Stimulated activated memory B cell treated with anti-CD40 and anti-IgM and Interleukin-4, amounts not matched to agents 10 μg/mL and 1 μg/mL and 100 μg/mL, for 72 hours (primary cell): ENCODE measurements at regions not wholly inside any gene's neighbourhood (a gene's known extent, or its start where the extent isn't known, plus 50 kb on each side); places are given as distances from the start of the nearest gene placed in this dataset.
"Not testable (repeated sequence)": the region's sequence is repeated elsewhere in the genome, so short reads cannot be mapped to it uniquely, and the experiment has no call there.

Experiments
- ATAC-seq: fragments of 150-1000 bp; cut with Tn5 transposase; 2 replicates; pipeline ENCODE4 v1.10.0; 2021
- H3K27ac Mint-ChIP-seq: one replicate; pipeline ENCODE4 v1.8.0; 2022; ENCODE audit warnings: mild to moderate bottlenecking, mixed read lengths
- H3K27me3 Mint-ChIP-seq: one replicate; pipeline ENCODE4 v1.8.0; 2022; ENCODE audit warnings: mixed read lengths
- H3K36me3 Mint-ChIP-seq: one replicate; pipeline ENCODE4 v1.8.0; 2022; ENCODE audit warnings: mixed read lengths
- H3K4me1 Mint-ChIP-seq: one replicate; pipeline ENCODE4 v1.8.0; 2022; ENCODE audit warnings: mixed read lengths
- H3K4me3 Mint-ChIP-seq: one replicate; pipeline ENCODE4 v1.8.0; 2022; ENCODE audit warnings: mild to moderate bottlenecking, moderate library complexity, mixed read lengths
- H3K9me3 Mint-ChIP-seq: one replicate; pipeline ENCODE4 v1.8.0; 2022; ENCODE audit warnings: mixed read lengths

GRCh38 chrX:50967736-50968135 is 57.2 kb downstream of the BMP15 start:
- Mint-ChIP-seq H3K4me1 (no peaks in the 10 kb centered on the region), H3K9me3 (no peaks in the 10 kb centered on the region), H3K4me3 (no peak overlapping the region)

GRCh38 chrX:50968871-50969635 is 58.5 kb downstream of the BMP15 start:
- not testable (repeated sequence) for H3K27me3 Mint-ChIP-seq, H3K4me3 Mint-ChIP-seq, ATAC-seq, H3K9me3 Mint-ChIP-seq, H3K36me3 Mint-ChIP-seq, H3K4me1 Mint-ChIP-seq, H3K27ac Mint-ChIP-seq

More at GRCh38 chrX:50967736-50968135, 57.2 kb downstream of the BMP15 start:
- no peaks in the 10 kb centered on the region for H3K36me3 Mint-ChIP-seq
- no peak overlapping the region for H3K27ac Mint-ChIP-seq
- no peak for ATAC-seq
- no peaks in the 10 kb centered on the region for H3K27me3 Mint-ChIP-seq

GRCh38 chrX:50971395-50971794 is 60.9 kb downstream of the BMP15 start:
- Mint-ChIP-seq H3K27ac (no peak overlapping the region), H3K27me3 (no peaks in the 10 kb centered on the region), H3K4me1 (no peaks in the 10 kb centered on the region), H3K36me3 (no peaks in the 10 kb centered on the region), H3K4me3 (no peak overlapping the region), H3K9me3 (no peaks in the 10 kb centered on the region)
- ATAC-seq: no peak

- no peaks in the 10 kb centered on the region for H3K27me3 Mint-ChIP-seq
- H3K4me3 Mint-ChIP-seq: no peak overlapping the region
- no peak overlapping the region for H3K27ac Mint-ChIP-seq
- no peaks in the 10 kb centered on the region for H3K9me3 Mint-ChIP-seq
- no peak for ATAC-seq
- no peaks in the 10 kb centered on the region for H3K4me1 Mint-ChIP-seq
- no peaks in the 10 kb centered on the region for H3K36me3 Mint-ChIP-seq
Observed at GRCh38 chrX:50973199-50973598, 62.7 kb downstream of the BMP15 start.

GRCh38 chrX:50978920-50979682 is 68.6 kb downstream of the BMP15 start:
- ATAC-seq: no peak
- no peaks in the 10 kb centered on the region for H3K4me1 Mint-ChIP-seq
- no peaks in the 10 kb centered on the region for H3K36me3 Mint-ChIP-seq
- H3K9me3 Mint-ChIP-seq: no peaks in the 10 kb centered on the region
- no peak overlapping the region for H3K4me3 Mint-ChIP-seq
- H3K27ac Mint-ChIP-seq: no peak overlapping the region
- H3K27me3 Mint-ChIP-seq: no peaks in the 10 kb centered on the region

- no peak for ATAC-seq
- no peaks in the 10 kb centered on the region for H3K9me3 Mint-ChIP-seq
- no peaks in the 10 kb centered on the region for H3K36me3 Mint-ChIP-seq
- H3K4me3 Mint-ChIP-seq: no peak overlapping the region
- H3K4me1 Mint-ChIP-seq: no peaks in the 10 kb centered on the region
- no peaks in the 10 kb centered on the region for H3K27me3 Mint-ChIP-seq
- H3K27ac Mint-ChIP-seq: no peak overlapping the region
Observed at GRCh38 chrX:50980251-50980650, 69.7 kb downstream of the BMP15 start.

GRCh38 chrX:50988649-50989048 is 78.1 kb downstream of the BMP15 start:
- H3K36me3 Mint-ChIP-seq: no peaks in the 10 kb centered on the region
- no peak for ATAC-seq
- H3K9me3 Mint-ChIP-seq: no peaks in the 10 kb centered on the region
- H3K27me3 Mint-ChIP-seq: no peaks in the 10 kb centered on the region
- H3K27ac Mint-ChIP-seq: no peak overlapping the region
- no peaks in the 10 kb centered on the region for H3K4me1 Mint-ChIP-seq
- no peak overlapping the region for H3K4me3 Mint-ChIP-seq

- Mint-ChIP-seq H3K27ac (no peak overlapping the region), H3K4me3 (no peak overlapping the region), H3K36me3 (no peaks in the 10 kb centered on the region), H3K9me3 (no peaks in the 10 kb centered on the region), H3K27me3 (no peaks in the 10 kb centered on the region), H3K4me1 (no peaks in the 10 kb centered on the region)
- no peak for ATAC-seq
Observed at GRCh38 chrX:50996930-50997329, 86.4 kb downstream of the BMP15 start.

GRCh38 chrX:51000384-51000783 is 89.8 kb downstream of the BMP15 start:
- H3K4me1 Mint-ChIP-seq, H3K27ac Mint-ChIP-seq, ATAC-seq, H3K9me3 Mint-ChIP-seq, H3K27me3 Mint-ChIP-seq, H3K36me3 Mint-ChIP-seq, H3K4me3 Mint-ChIP-seq: not testable (repeated sequence)

- H3K9me3 Mint-ChIP-seq, H3K27me3 Mint-ChIP-seq, H3K4me1 Mint-ChIP-seq, ATAC-seq, H3K4me3 Mint-ChIP-seq, H3K36me3 Mint-ChIP-seq, H3K27ac Mint-ChIP-seq: not testable (repeated sequence)
Observed at GRCh38 chrX:51001733-51002632, 91.4 kb downstream of the BMP15 start.

- H3K36me3 Mint-ChIP-seq: no peaks in the 10 kb centered on the region
- no peak overlapping the region for H3K4me3 Mint-ChIP-seq
- no peaks in the 10 kb centered on the region for H3K4me1 Mint-ChIP-seq
- no peaks in the 10 kb centered on the region for H3K9me3 Mint-ChIP-seq
- H3K27me3 Mint-ChIP-seq: no peaks in the 10 kb centered on the region
- ATAC-seq: no peak
- no peak overlapping the region for H3K27ac Mint-ChIP-seq
Observed at GRCh38 chrX:51006064-51006463, 95.5 kb downstream of the BMP15 start.

- Mint-ChIP-seq H3K27me3 (peaks cover 11% of the 10 kb centered on the region), H3K36me3 (no peaks in the 10 kb centered on the region), H3K27ac (no peak overlapping the region), H3K9me3 (peaks cover 2% of the 10 kb centered on the region), H3K4me3 (no peak overlapping the region), H3K4me1 (peaks cover 10% of the 10 kb centered on the region)
- peak; percentile 55 for ATAC-seq
Observed at GRCh38 chrX:51024106-51024696, 113.7 kb downstream of the BMP15 start.

GRCh38 chrX:51026862-51027261 is 116.3 kb downstream of the BMP15 start:
- H3K27me3 Mint-ChIP-seq: no peaks in the 10 kb centered on the region
- no peak overlapping the region for H3K4me3 Mint-ChIP-seq
- no peaks in the 10 kb centered on the region for H3K9me3 Mint-ChIP-seq
- no peaks in the 10 kb centered on the region for H3K36me3 Mint-ChIP-seq
- ATAC-seq: no peak
- H3K4me1 Mint-ChIP-seq: peaks cover 10% of the 10 kb centered on the region
- no peak overlapping the region for H3K27ac Mint-ChIP-seq

GRCh38 chrX:51035746-51036145 is 125.2 kb downstream of the BMP15 start:
- H3K9me3 Mint-ChIP-seq: no peaks in the 10 kb centered on the region
- H3K4me3 Mint-ChIP-seq: no peak overlapping the region
- no peaks in the 10 kb centered on the region for H3K36me3 Mint-ChIP-seq
- ATAC-seq: no peak
- no peak overlapping the region for H3K27ac Mint-ChIP-seq
- H3K4me1 Mint-ChIP-seq: no peaks in the 10 kb centered on the region
- no peaks in the 10 kb centered on the region for H3K27me3 Mint-ChIP-seq

- no peak for ATAC-seq
- Mint-ChIP-seq H3K27me3 (peaks cover 13% of the 10 kb centered on the region), H3K4me3 (no peak overlapping the region), H3K9me3 (peaks cover 3% of the 10 kb centered on the region), H3K36me3 (no peaks in the 10 kb centered on the region), H3K4me1 (no peaks in the 10 kb centered on the region), H3K27ac (no peak overlapping the region)
Observed at GRCh38 chrX:51047950-51048349, 137.4 kb downstream of the BMP15 start.
